IMR-90 (cell line): ENCODE measurements at regions not wholly inside any gene's neighbourhood (a gene's known extent, or its start where the extent isn't known, plus 50 kb on each side); places are given as distances from the start of the nearest gene placed in this dataset.

Source experiments
- ATAC-seq: fragments of 200-7000 bp; cut with Tn5 transposase; 2 replicates; pipeline ENCODE4 v1.9.1; 2020; ENCODE audit warnings: low read depth, mild to moderate bottlenecking, moderate library complexity
- BruUV-seq: library from RNA; stranded (reverse); fragments of 400-500 nt; replicated peaks from 2 replicates; lab custom pipeline; 2021; lab: Mats Ljungman, UMichigan
- CTCF ChIA-PET: fragments of 300-600 bp; formaldehyde crosslinking; extraction: SDS; loops from one replicate; lab custom pipeline; 2021; ENCODE audit warnings: antibody characterized with exemption; lab: Yijun Ruan, JAX
- POLR2A ChIA-PET: fragments of 300-600 bp; sonication (Branson Sonifier 250); formaldehyde crosslinking; loops from one replicate; lab custom pipeline; 2022; ENCODE audit warnings: antibody characterized with exemption; ENCODE audit not compliant: unreplicated experiment; lab: Charles Lee
- DNase-seq: peaks from one replicate; pipeline ENCODE4 v3.0.0; 2013
- H2AFZ ChIP-seq: replicated peaks from 2 replicates; pipeline ENCODE3; 2013; ENCODE audit warnings: low read length, mild to moderate bottlenecking; ENCODE audit not compliant: poor library complexity
- H2AK5ac ChIP-seq: 2 replicates; pipeline ENCODE4 v1.6.1; 2013; ENCODE audit warnings: low read depth, low read length, inconsistent platforms
- H2AK9ac ChIP-seq: replicated peaks from 2 replicates; pipeline ENCODE3; 2013; ENCODE audit warnings: mild to moderate bottlenecking, low read depth, low read length, moderate library complexity; ENCODE audit not compliant: poor library complexity
- H2BK120ac ChIP-seq: 2 replicates; pipeline ENCODE4 v1.6.1; 2013; ENCODE audit warnings: low read depth, low read length, inconsistent platforms
- H2BK15ac ChIP-seq: 3 replicates; pipeline ENCODE4 v1.6.1; 2013; ENCODE audit warnings: low read depth, low read length, inconsistent platforms
- H2BK20ac ChIP-seq: 2 replicates; pipeline ENCODE4 v1.6.1; 2013; ENCODE audit warnings: low read depth, mild to moderate bottlenecking, inconsistent platforms, low read length, moderate library complexity
- H2BK5ac ChIP-seq: 2 replicates; pipeline ENCODE4 v1.6.1; 2013; ENCODE audit warnings: mild to moderate bottlenecking, low read depth, low read length, inconsistent platforms; ENCODE audit not compliant: poor library complexity, severe bottlenecking
- H3K14ac ChIP-seq: replicated peaks from 2 replicates; pipeline ENCODE4 v1.6.1; 2013; ENCODE audit warnings: low read depth, low read length, inconsistent platforms
- H3K18ac ChIP-seq: 2 replicates; pipeline ENCODE4 v1.6.1; 2013; ENCODE audit warnings: low read depth, low read length, control low read depth
- H3K23ac ChIP-seq: 2 replicates; pipeline ENCODE4 v1.6.1; 2013; ENCODE audit warnings: low read depth, low read length, inconsistent platforms
- H3K27ac ChIP-seq: 2 replicates; pipeline ENCODE4 v1.5.1; 2013; ENCODE audit warnings: mild to moderate bottlenecking, control low read depth, low read length; ENCODE audit not compliant: insufficient read depth
- H3K27me3 ChIP-seq: 2 replicates; pipeline ENCODE4 v1.6.1; 2013; ENCODE audit warnings: low read length; ENCODE audit not compliant: control insufficient read depth, insufficient read depth
- H3K36me3 ChIP-seq: 2 replicates; pipeline ENCODE4 v1.6.1; 2013; ENCODE audit warnings: low read length, mixed read lengths; ENCODE audit not compliant: control insufficient read depth, insufficient read depth
- H3K4ac ChIP-seq: 2 replicates; pipeline ENCODE4 v1.6.1; 2013; ENCODE audit warnings: low read depth, low read length, inconsistent platforms
- H3K4me1 ChIP-seq: 2 replicates; pipeline ENCODE4 v1.6.1; 2013; ENCODE audit warnings: low read length, mixed read lengths; ENCODE audit not compliant: control insufficient read depth, insufficient read depth
- H3K4me2 ChIP-seq: 2 replicates; pipeline ENCODE4 v1.6.1; 2013; ENCODE audit warnings: low read depth, mild to moderate bottlenecking, control low read depth, low read length, moderate library complexity
- H3K4me3 ChIP-seq: 2 replicates; pipeline ENCODE4 v1.5.1; 2013; ENCODE audit warnings: low read depth, mild to moderate bottlenecking, control low read depth, low read length, moderate library complexity; ENCODE audit not compliant: insufficient read depth
- H3K56ac ChIP-seq: 2 replicates; pipeline ENCODE4 v1.6.1; 2013; ENCODE audit warnings: low read length, inconsistent platforms; ENCODE audit not compliant: insufficient read depth; ENCODE audit errors: extremely low read depth
- H3K79me1 ChIP-seq, 2 experiments: 2 replicates each; pipeline ENCODE4 v1.6.1; 2013; ENCODE audit warnings: low read length in 2 of 2, inconsistent platforms in 1 of 2, low read depth in 1 of 2
- H3K9ac ChIP-seq: 2 replicates; pipeline ENCODE4 v1.6.1; 2013; ENCODE audit warnings: low read depth, low read length, control low read depth
- H3K9me1 ChIP-seq: 2 replicates; pipeline ENCODE4 v1.6.1; 2013; ENCODE audit warnings: low read length, inconsistent platforms; ENCODE audit not compliant: insufficient read depth
- H3K9me3 ChIP-seq: 2 replicates; pipeline ENCODE4 v1.6.1; 2013; ENCODE audit warnings: low read length; ENCODE audit not compliant: control insufficient read depth, insufficient read depth
- H4K20me1 ChIP-seq: 2 replicates; pipeline ENCODE4 v1.6.1; 2013; ENCODE audit warnings: low read length, inconsistent platforms; ENCODE audit not compliant: insufficient read depth
- H4K5ac ChIP-seq: 2 replicates; pipeline ENCODE4 v1.6.1; 2013; ENCODE audit warnings: mild to moderate bottlenecking, low read depth, low read length, control low read depth
- H4K8ac ChIP-seq, 2 experiments: 2 replicates each; pipeline ENCODE4 v1.6.1; 2013; ENCODE audit warnings: low read depth in 2 of 2, low read length in 2 of 2, control low read depth in 1 of 2, inconsistent platforms in 1 of 2
- H4K91ac ChIP-seq: 2 replicates; pipeline ENCODE4 v1.6.1; 2013; ENCODE audit warnings: low read depth, low read length, inconsistent platforms; ENCODE audit not compliant: insufficient read depth
- CEBPB ChIP-seq: IDR thresholded peaks from 2 replicates; pipeline ENCODE4 v1.6.1; 2012; ENCODE audit warnings: low read depth, low read length, improper control_type of control experiment
- CHD1 ChIP-seq: IDR thresholded peaks from 2 replicates; pipeline ENCODE4 v1.6.1; 2012; ENCODE audit warnings: low read depth, low read length, improper control_type of control experiment
- MAFK ChIP-seq: IDR thresholded peaks from 2 replicates; pipeline ENCODE4 v1.6.1; 2012; ENCODE audit warnings: low read depth, low read length, improper control_type of control experiment
- MAZ ChIP-seq: IDR thresholded peaks from 2 replicates; pipeline ENCODE4 v1.6.1; 2012; ENCODE audit warnings: low read depth, mild to moderate bottlenecking, low read length, improper control_type of control experiment, moderate library complexity, borderline replicate concordance
- MXI1 ChIP-seq: IDR thresholded peaks from 2 replicates; pipeline ENCODE4 v1.6.1; 2012; ENCODE audit warnings: low read depth, mild to moderate bottlenecking, low read length, moderate library complexity, borderline replicate concordance
- NFE2L2 ChIP-seq: fragments of 150-350 bp; IDR thresholded peaks from 2 replicates; pipeline ENCODE4 v1.6.1; 2016; ENCODE audit warnings: low read depth, mild to moderate bottlenecking, low read length
- POLR2A ChIP-seq: IDR thresholded peaks from 2 replicates; pipeline ENCODE4 v1.6.1; 2012; ENCODE audit warnings: mild to moderate bottlenecking, low read depth, low read length
- RAD21 ChIP-seq: IDR thresholded peaks from 2 replicates; pipeline ENCODE4 v1.6.1; 2012; ENCODE audit warnings: low read length, improper control_type of control experiment
- RCOR1 ChIP-seq: IDR thresholded peaks from 2 replicates; pipeline ENCODE4 v1.6.1; 2012; ENCODE audit warnings: mild to moderate bottlenecking, low read length, improper control_type of control experiment; ENCODE audit not compliant: insufficient replicate concordance
- RFX5 ChIP-seq: IDR thresholded peaks from 2 replicates; pipeline ENCODE4 v1.8.0; 2012; ENCODE audit warnings: low read depth, mild to moderate bottlenecking, low read length, moderate library complexity
- SMC3 ChIP-seq: fragments of 150-350 bp; IDR thresholded peaks from 2 replicates; pipeline ENCODE4 v1.6.1; 2016; ENCODE audit warnings: low read depth, mild to moderate bottlenecking, antibody characterized with exemption, low read length, moderate library complexity
- WGBS, 2 experiments: methylation state at CpG; one replicate each; pipeline versions ENCODE4 v1.1.5 to v1.1.7; 2013; ENCODE audit warnings: missing lambda C conversion rate in 2 of 2; ENCODE audit not compliant: insufficient read length in 1 of 2; ENCODE audit errors: extremely low coverage in 2 of 2; 5-methylcytosine and 5-hydroxymethylcytosine counted together
- dilution Hi-C: fragments of 300-500 bp; cut with HindIII; formaldehyde crosslinking; loops from one replicate; pipeline ENCODE4 v1.14.3; 2018; ENCODE audit warnings: low sequenced_read_pairs; ENCODE audit not compliant: unreplicated experiment
- in situ Hi-C: fragments of 300-500 bp; cut with MboI; formaldehyde crosslinking; loops from 3 replicates; pipeline ENCODE4 v1.14.3; 2019; ENCODE audit warnings: low sequenced_read_pairs, inconsistent platforms, mixed read lengths
- intact Hi-C: fragments of 100-400 bp; cut with micrococcal nuclease; formaldehyde crosslinking; loops from 2 replicates; pipeline ENCODE4 v1.10.0; 2022
- TF ChIP-seq, protein P1 (sequence below): fragments of 150-350 bp; IDR thresholded peaks from 2 replicates; pipeline ENCODE4 v1.6.1; 2017; ENCODE audit warnings: mild to moderate bottlenecking, antibody characterized with exemption, low read length, low read depth
- TF ChIP-seq, protein P2 (sequence below): conservative IDR thresholded peaks from 2 replicates; pipeline ENCODE4 v1.5.1; 2012; ENCODE audit warnings: mild to moderate bottlenecking, low read depth, low read length, improper control_type of control experiment
- TF ChIP-seq, protein P3 (sequence below): fragments of 150-350 bp; IDR thresholded peaks from 2 replicates; pipeline ENCODE4 v1.6.1; 2016; ENCODE audit warnings: low read depth, mild to moderate bottlenecking, low read length, moderate library complexity, borderline replicate concordance

DNA sequence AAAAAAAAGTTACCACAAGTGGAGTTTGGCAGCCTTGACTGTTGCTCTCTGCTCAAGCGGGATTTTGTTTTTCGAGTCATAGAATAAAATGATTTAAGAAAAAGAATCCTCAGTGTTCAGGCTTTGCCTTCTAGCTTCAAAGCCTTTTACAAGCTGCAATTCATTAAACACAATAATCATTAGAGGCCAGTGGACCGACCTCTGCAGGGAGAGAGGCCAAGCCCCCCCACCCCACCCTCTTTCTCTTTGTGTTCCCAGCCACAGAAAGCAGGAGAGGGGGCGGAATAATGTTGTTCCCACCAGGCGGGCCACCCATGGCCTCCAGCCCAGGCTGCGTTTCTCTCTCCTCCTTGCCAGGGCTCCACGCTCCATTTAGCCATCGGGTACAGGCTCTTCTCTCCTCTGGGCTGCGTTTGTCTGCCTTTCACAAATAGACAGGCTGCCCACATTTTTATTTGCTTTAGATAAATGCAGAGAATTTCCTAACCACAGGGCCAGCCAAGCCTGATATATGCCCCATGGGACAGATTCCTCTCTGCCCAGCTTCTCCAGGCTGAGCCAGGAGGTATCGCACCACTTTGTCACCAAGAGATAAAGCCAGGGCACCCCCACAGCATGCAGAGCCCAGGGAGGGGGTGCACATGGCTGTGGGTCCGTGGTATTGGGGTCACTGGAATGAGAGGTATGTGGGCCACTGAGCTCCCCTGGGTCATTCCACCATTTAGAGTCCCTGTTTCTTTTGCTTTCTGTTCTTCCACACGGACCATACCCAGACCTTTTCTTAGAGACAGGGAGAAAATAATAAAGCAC is 318.8 kb downstream of the PIK3R1 start:
- no peak overlapping the region for H3K4me2 ChIP-seq
- H3K9me3 ChIP-seq, result no peaks in the 10 kb centered on the region
- BruUV-seq, result no TSS peak
- H3K56ac ChIP-seq, result no peak overlapping the region
- CTCF ChIA-PET, result interaction anchor here (0.6 kb wide), 2 partner anchors 11 to 50 kb away, joined by 3 to 7 read pairs; no protein-coding TSS in a partner anchor
- H4K8ac ChIP-seq, result no peak overlapping the region
- H3K27me3 ChIP-seq, result no peaks in the 10 kb centered on the region
- no peak overlapping the region for H2BK20ac ChIP-seq
- H4K20me1 ChIP-seq, result no peaks in the 10 kb centered on the region
- no peaks in the 10 kb centered on the region for H3K79me1 ChIP-seq
- no peak overlapping the region for H2AFZ ChIP-seq
- no peak overlapping the region for H4K91ac ChIP-seq
- H3K18ac ChIP-seq, result no peak overlapping the region
- H3K4me3 ChIP-seq, result no peak overlapping the region
- H3K23ac ChIP-seq, result no peak overlapping the region
- H3K4ac ChIP-seq, result no peak overlapping the region
- no peak overlapping the region for H2AK5ac ChIP-seq
- TF ChIP-seq MAFK (no peak), RFX5 (no peak), RAD21 (no peak), CHD1 (no peak), MAZ (no peak), SMC3 (no peak), POLR2A (no peak), CEBPB (no peak), NFE2L2 (no peak), MXI1 (no peak), RCOR1 (no peak)
- TF ChIP-seq, protein P1, sequence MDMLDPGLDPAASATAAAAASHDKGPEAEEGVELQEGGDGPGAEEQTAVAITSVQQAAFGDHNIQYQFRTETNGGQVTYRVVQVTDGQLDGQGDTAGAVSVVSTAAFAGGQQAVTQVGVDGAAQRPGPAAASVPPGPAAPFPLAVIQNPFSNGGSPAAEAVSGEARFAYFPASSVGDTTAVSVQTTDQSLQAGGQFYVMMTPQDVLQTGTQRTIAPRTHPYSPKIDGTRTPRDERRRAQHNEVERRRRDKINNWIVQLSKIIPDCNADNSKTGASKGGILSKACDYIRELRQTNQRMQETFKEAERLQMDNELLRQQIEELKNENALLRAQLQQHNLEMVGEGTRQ, result no peak
- TF ChIP-seq, protein P2, sequence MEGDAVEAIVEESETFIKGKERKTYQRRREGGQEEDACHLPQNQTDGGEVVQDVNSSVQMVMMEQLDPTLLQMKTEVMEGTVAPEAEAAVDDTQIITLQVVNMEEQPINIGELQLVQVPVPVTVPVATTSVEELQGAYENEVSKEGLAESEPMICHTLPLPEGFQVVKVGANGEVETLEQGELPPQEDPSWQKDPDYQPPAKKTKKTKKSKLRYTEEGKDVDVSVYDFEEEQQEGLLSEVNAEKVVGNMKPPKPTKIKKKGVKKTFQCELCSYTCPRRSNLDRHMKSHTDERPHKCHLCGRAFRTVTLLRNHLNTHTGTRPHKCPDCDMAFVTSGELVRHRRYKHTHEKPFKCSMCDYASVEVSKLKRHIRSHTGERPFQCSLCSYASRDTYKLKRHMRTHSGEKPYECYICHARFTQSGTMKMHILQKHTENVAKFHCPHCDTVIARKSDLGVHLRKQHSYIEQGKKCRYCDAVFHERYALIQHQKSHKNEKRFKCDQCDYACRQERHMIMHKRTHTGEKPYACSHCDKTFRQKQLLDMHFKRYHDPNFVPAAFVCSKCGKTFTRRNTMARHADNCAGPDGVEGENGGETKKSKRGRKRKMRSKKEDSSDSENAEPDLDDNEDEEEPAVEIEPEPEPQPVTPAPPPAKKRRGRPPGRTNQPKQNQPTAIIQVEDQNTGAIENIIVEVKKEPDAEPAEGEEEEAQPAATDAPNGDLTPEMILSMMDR, result no peak
- TF ChIP-seq, protein P3, sequence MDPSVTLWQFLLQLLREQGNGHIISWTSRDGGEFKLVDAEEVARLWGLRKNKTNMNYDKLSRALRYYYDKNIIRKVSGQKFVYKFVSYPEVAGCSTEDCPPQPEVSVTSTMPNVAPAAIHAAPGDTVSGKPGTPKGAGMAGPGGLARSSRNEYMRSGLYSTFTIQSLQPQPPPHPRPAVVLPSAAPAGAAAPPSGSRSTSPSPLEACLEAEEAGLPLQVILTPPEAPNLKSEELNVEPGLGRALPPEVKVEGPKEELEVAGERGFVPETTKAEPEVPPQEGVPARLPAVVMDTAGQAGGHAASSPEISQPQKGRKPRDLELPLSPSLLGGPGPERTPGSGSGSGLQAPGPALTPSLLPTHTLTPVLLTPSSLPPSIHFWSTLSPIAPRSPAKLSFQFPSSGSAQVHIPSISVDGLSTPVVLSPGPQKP, result no peak
- H3K36me3 ChIP-seq, result no peaks in the 10 kb centered on the region
- H2BK15ac ChIP-seq, result no peak overlapping the region
- intact Hi-C loops (no loop called here), in situ Hi-C loops (no loop called here), dilution Hi-C loops (no loop called here)
- ATAC-seq (no peak), DNase-seq (no peak)
- H3K27ac ChIP-seq, result no peak overlapping the region
- POLR2A ChIA-PET, result no interaction called here
- H2BK5ac ChIP-seq, result no peak overlapping the region
- H3K9me1 ChIP-seq, result no peaks in the 10 kb centered on the region
- H2BK120ac ChIP-seq, result no peak overlapping the region
- no peak overlapping the region for H2AK9ac ChIP-seq
- H4K5ac ChIP-seq, result peak overlapping the region; percentile 35; the same call in 1 of the 2 replicates
- peaks cover 8% of the 10 kb centered on the region for H3K4me1 ChIP-seq
- WGBS, 2 experiments, result no CpG with 5 or more reads among the region's 12 CpGs
- no peak overlapping the region for H3K9ac ChIP-seq
- no peak overlapping the region for H3K14ac ChIP-seq
